NCI-H774 (cell line): ENCODE measurements at regions not wholly inside any gene's neighbourhood (a gene's known extent, or its start where the extent isn't known, plus 50 kb on each side); places are given as distances from the start of the nearest gene placed in this dataset.
"Not testable (repeated sequence)": the region's sequence is repeated elsewhere in the genome, so short reads cannot be mapped to it uniquely, and the experiment has no call there.

Experiments used
- DNase-seq: peaks from one replicate; lab custom pipeline; 2025; lab: John Stamatoyannopoulos, UW

DNA sequence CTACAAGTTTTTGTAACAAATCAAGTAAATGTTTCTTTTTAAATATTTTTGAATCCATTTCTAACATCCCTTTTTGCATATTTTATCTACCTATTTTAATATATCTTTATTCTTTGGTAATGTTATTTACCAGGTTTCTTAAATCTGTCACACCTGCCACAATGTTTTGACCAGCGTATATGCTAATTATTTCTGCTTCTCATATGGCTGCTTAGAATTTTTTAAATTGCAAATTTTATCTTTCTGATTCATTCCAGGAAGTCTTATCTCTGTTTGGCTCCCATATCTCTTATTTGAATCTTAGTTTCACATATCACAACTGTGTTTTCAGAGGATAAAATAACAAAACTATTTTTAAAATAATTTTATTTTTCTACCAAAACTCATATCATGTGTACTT, 1411.1 kb downstream of the KCNT2 start:
- no peak for DNase-seq

GRCh38 chr1:195195423-195196057, 1412.7 kb downstream of the KCNT2 start:
- no peak for DNase-seq

GRCh38 chr1:195193134-195193533, 1415.1 kb downstream of the KCNT2 start:
- no peak for DNase-seq

DNA sequence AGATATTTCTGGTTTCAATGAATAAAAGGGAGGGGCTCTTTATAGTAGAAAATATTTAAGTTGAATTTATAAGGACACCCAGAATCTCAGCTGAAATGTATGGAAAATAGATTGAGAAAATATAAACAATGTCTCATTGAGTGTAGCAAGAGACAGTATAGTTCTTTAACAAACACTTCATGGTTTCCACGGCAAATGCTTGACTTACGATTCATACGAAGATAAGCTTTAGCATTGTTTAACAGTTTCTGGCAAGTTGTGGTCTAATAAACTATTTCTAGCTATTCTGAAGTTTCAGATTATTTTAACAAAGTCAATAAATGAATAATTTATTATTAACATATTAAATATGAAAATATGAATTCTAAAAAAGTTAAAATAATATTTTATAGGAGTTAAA, 1419.4 kb downstream of the KCNT2 start:
- DNase-seq: no peak

- no peak for DNase-seq
These were observed 1421.7 kb downstream of the KCNT2 start for GRCh38 chr1:195186544-195186943.

DNA sequence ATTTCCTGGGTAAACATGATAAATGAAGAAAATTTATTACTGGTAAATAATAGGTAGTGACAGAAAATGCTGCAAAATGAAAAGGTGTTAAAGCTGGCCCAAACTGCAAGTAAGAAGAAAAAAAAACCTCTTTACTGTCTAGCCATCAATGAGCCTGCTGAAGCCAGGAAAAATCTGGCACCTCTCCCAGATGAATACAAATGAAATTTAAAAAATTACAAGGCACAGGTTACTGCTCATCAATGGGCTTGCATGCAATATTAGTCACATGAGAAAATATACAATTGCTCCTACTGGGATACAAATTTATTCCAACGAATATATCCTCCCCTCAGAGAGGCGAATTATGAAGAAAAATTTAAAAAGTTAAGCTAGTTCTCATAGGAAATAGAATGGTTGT, 1422.5 kb downstream of the KCNT2 start:
- no peak for DNase-seq

DNA sequence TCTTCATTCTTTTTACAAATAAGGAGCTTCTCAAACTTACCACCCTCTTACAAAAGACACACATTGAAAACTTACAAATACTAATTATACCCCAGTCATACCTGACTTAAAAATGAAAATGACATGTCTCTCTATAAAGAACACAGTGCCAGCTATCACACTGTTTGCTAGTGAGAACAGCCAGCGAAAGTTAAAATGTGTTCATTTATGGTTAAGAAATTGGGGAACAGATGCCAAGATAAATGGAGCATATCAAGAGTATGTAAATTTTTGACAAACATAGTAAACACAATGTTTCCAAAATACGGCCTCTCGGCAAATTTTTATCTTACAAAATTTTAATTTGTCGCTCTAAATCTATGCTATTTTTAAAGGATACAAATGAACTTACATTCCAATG, 1422.9 kb downstream of the KCNT2 start:
- DNase-seq: no peak

DNA sequence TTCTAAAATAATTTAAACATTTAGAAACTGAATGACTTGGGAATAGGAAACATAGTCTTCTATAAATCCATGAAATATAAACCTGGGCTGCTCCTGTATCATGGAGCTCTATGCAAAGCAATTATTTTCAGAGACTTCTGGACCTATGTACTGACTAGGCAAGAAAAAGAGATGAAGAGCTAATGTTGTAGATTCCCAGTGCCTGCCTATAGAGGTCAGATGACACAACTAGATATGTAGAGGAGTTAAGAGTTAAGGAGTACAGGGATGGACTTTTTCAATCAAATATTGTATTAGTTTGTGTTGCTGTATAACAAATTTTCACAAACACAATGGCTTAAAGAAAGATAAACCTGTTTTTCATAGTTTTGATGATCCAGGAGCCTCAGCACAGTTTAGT, 1434.5 kb downstream of the KCNT2 start:
- no peak for DNase-seq

- DNase-seq: not testable (repeated sequence)
These were observed 1448.4 kb downstream of the KCNT2 start for GRCh38 chr1:195159795-195160194.

DNA sequence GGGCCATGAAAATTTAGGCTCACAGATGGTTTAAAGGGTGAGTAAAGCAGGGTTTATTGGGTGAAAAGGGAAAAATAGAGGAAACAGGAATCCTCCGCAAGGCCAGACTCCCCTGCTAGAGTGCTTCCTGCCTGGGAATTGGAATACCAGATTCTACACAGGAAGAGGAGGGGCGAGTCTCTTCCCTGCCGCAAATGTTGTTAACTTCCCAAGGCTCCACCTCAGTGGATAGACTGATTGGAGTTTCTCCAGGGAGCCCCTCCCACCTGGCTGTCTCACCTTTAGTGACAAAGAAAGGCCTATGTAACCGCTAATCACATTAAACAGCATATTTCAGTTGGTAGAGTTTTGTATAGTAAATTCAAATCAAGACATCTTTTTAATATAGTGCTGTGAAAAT, 1450.1 kb downstream of the KCNT2 start:
- DNase-seq: no peak

GRCh38 chr1:195153107-195153506, 1455.1 kb downstream of the KCNT2 start:
- no peak for DNase-seq

- DNase-seq: no peak
These were observed 1457.5 kb downstream of the KCNT2 start for GRCh38 chr1:195150768-195151167.

DNA sequence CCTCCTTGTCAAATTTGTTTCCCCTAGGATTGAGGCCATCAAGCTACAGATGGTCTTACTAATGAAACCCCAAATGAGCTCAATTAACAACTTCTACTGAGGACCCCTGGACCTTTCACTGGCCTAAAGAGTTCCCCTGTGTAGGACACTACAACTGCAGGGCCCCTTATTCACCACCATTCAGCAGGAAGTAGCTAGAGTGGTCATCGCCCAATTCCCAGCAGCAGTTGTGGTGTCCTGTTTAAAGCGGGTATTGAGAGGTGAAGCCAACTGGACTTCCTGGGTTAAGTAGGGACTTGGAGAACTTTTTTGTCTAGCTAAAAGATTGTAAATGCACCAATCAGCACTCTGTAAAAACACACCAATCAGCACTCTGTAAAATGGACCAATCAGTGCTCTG, 1466.9 kb downstream of the KCNT2 start:
- DNase-seq: no peak

- DNase-seq: no peak
These were observed 1477.6 kb downstream of the KCNT2 start for GRCh38 chr1:195130598-195130997.

- no peak for DNase-seq
These were observed 1485.7 kb downstream of the KCNT2 start for GRCh38 chr1:195122497-195122896.

GRCh38 chr1:195113471-195113870, 1494.8 kb downstream of the KCNT2 start:
- DNase-seq: no peak

- DNase-seq: no peak
These were observed 1502.5 kb downstream of the KCNT2 start for GRCh38 chr1:195105773-195106172.

GRCh38 chr1:195105281-195105680, 1503.0 kb downstream of the KCNT2 start:
- no peak for DNase-seq

GRCh38 chr1:195097316-195097715, 1510.9 kb downstream of the KCNT2 start:
- DNase-seq: no peak

- no peak for DNase-seq
These were observed 1512.2 kb downstream of the KCNT2 start for GRCh38 chr1:195096051-195096521.

DNA sequence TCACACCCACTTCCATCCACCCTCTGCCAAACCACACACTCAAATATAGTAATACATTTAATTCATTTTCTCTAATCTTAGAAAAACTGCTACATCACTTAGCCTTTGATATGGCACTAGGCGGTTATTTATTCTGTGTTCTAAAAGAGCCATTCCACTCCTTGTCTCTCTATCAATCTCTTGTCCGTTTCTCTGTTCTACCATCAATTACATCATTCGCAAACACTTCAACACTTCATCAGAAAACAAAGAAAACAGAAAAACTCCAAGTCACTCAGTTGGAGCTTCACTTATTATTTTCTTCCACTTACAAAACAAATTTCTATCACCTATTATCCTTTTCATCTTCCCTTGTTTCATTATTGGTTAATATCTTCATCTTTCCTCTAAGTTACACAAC, 1523.0 kb downstream of the KCNT2 start:
- DNase-seq: no peak

DNA sequence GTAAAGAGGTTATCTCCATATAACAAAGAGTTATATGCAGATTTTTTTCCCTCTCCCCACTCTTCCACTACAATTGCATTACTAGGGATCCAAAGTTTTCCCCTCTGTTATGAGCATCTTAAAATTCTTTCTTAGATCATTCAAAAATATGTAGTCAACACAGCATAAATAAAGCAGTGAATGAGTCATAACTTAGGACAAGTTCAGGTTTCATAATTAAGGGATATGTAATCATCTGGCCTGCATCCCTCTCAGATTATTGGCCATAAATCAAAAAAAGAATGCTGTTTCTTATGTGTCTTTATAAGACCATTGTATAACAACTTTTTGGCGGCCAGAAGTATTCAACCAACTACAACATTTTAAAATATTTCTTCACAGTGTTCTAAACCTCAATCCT, 1526.1 kb downstream of the KCNT2 start:
- no peak for DNase-seq

DNA sequence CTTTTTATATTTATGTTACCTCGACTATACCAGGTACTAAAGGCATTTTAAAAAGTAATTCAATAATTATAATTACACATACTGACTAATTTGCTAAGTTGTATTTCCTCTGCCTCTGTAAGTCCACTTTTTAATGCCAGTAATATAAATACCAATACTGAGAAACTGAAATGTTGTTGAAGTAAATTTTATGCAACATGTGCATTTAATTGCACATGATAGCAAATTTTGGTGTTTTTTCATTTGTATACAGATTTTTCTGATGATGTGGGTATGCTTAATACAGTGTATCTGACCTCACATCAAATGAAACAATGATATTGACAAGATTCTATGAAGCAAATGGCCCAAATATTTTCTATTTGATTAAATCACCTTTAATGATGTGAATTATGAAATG, 1531.6 kb downstream of the KCNT2 start:
- DNase-seq: no peak

DNA sequence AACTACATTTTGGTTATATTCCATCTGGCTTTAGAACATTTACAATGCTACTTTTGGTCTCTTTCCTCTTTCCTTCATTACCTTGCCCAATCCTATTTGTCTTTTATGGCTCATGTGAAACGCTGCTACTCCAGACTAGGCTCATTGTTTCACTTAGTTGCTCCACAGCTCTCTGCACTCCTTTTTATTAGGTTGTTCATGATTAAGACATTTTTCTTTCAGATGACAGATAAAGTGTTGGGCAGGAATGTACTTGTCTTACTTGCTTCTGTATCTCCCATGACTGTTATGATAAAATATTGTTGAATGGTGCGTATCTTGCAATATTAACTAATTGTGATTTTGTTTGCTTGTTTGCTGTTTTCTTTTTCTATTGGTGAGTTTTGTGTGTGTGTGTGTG, 1532.3 kb downstream of the KCNT2 start:
- DNase-seq: no peak

DNA sequence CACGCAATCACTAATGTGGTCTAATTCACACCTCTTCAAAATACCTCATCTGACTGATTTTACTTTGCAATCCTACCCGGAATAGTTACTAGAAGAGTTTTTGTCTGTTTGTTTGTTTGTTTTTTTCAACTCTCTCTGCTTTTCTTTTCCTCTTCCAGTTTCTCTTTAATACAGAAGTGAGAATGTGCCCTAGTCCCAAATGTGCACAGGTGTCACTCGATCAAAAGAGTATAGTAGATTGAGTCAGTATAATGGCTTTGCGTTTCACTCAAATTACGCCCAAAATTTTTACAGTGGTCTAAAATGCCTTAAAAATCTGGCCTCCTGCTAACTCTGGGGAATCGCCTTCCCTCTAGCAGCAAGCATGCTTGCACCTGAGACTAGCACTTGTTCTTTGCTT, 1536.8 kb downstream of the KCNT2 start:
- no peak for DNase-seq
